ENCODE measurements at regions not wholly inside any gene's neighbourhood (a gene's known extent, or its start where the extent isn't known, plus 50 kb on each side); places are given as distances from the start of the nearest gene placed in this dataset.

- no peak for DNase-seq (ENCODE audit: low read depth)
- no peak overlapping the region for H3K4me3 ChIP-seq (ENCODE audit: low read depth, low read length)
- TF ChIP-seq CTCF (IDR thresholded peaks at IDR 0.05; ENCODE audit: insufficient read depth, low read depth, low read length): no peak
These were observed 70.6 kb upstream of the CCND2 start for GRCh38 chr12:4202918-4203317.

- TF ChIP-seq CTCF (IDR thresholded peaks at IDR 0.05; ENCODE audit: insufficient read depth, low read depth, low read length): no peak
- no peak for DNase-seq (ENCODE audit: low read depth)
- no peak overlapping the region for H3K4me3 ChIP-seq (ENCODE audit: low read depth, low read length)
These were observed 71.1 kb upstream of the CCND2 start for GRCh38 chr12:4202487-4202886.

GRCh38 chr12:4201333-4202100, 72.0 kb upstream of the CCND2 start:
- DNase-seq (ENCODE audit: low read depth): no peak
- no peak for TF ChIP-seq CTCF (IDR thresholded peaks at IDR 0.05; ENCODE audit: insufficient read depth, low read depth, low read length)
- H3K4me3 ChIP-seq (ENCODE audit: low read depth, low read length): no peak overlapping the region

GRCh38 chr12:4197922-4198763, 75.4 kb upstream of the CCND2 start:
- DNase-seq (ENCODE audit: low read depth): no peak
- no peak for TF ChIP-seq CTCF (IDR thresholded peaks at IDR 0.05; ENCODE audit: insufficient read depth, low read depth, low read length)
- no peak overlapping the region for H3K4me3 ChIP-seq (ENCODE audit: low read depth, low read length)

- TF ChIP-seq CTCF (IDR thresholded peaks at IDR 0.05; ENCODE audit: insufficient read depth, low read depth, low read length): no peak
- H3K4me3 ChIP-seq (ENCODE audit: low read depth, low read length): no peak overlapping the region
- DNase-seq (ENCODE audit: low read depth): no peak
These were observed 76.6 kb upstream of the CCND2 start for GRCh38 chr12:4196805-4197420.

GRCh38 chr12:4194668-4195067, 78.9 kb upstream of the CCND2 start:
- H3K4me3 ChIP-seq (ENCODE audit: low read depth, low read length): no peak overlapping the region
- no peak for TF ChIP-seq CTCF (IDR thresholded peaks at IDR 0.05; ENCODE audit: insufficient read depth, low read depth, low read length)
- no peak for DNase-seq (ENCODE audit: low read depth)
